PC-3 (cell line): ENCODE measurements at regions not wholly inside any gene's neighbourhood (a gene's known extent, or its start where the extent isn't known, plus 50 kb on each side); places are given as distances from the start of the nearest gene placed in this dataset.

Experiments used
- EZH2 ChIP-seq: fragments of 300-600 bp; sonication (generic); IDR thresholded peaks from one replicate; pipeline ENCODE4 v1.6.1; 2017; ENCODE audit warnings: antibody characterized with exemption, mild to moderate bottlenecking, low read length; ENCODE audit not compliant: unreplicated experiment
- EZH2phosphoT487 ChIP-seq: fragments of 300-600 bp; sonication (generic); IDR thresholded peaks from 2 replicates; pipeline ENCODE4 v1.6.1; 2018; ENCODE audit warnings: mild to moderate bottlenecking, antibody characterized with exemption, low read length, borderline replicate concordance
- TF ChIP-seq, protein P1 (sequence below): fragments of 300-600 bp; sonication (generic); conservative IDR thresholded peaks from 2 replicates; pipeline ENCODE4 v1.5.1; 2017; ENCODE audit warnings: antibody characterized with exemption, low read depth, mild to moderate bottlenecking, low read length

GRCh38 chr2:54394392-54394791 is 61.7 kb upstream of the SPTBN1 start:
- TF ChIP-seq EZH2phosphoT487 (no peak), EZH2 (no peak)
- TF ChIP-seq, protein P1, sequence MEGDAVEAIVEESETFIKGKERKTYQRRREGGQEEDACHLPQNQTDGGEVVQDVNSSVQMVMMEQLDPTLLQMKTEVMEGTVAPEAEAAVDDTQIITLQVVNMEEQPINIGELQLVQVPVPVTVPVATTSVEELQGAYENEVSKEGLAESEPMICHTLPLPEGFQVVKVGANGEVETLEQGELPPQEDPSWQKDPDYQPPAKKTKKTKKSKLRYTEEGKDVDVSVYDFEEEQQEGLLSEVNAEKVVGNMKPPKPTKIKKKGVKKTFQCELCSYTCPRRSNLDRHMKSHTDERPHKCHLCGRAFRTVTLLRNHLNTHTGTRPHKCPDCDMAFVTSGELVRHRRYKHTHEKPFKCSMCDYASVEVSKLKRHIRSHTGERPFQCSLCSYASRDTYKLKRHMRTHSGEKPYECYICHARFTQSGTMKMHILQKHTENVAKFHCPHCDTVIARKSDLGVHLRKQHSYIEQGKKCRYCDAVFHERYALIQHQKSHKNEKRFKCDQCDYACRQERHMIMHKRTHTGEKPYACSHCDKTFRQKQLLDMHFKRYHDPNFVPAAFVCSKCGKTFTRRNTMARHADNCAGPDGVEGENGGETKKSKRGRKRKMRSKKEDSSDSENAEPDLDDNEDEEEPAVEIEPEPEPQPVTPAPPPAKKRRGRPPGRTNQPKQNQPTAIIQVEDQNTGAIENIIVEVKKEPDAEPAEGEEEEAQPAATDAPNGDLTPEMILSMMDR: no peak
